GM13977 (cell line): ENCODE measurements at regions not wholly inside any gene's neighbourhood (a gene's known extent, or its start where the extent isn't known, plus 50 kb on each side); places are given as distances from the start of the nearest gene placed in this dataset.

Experiments used
- DNase-seq: peaks from one replicate; pipeline ENCODE4 v3.0.0; 2012; ENCODE audit warnings: low spot score
- CTCF ChIP-seq: IDR thresholded peaks from 2 replicates; pipeline ENCODE4 v1.5.1; 2012; ENCODE audit warnings: mild to moderate bottlenecking, control low read depth; ENCODE audit not compliant: insufficient read depth; ENCODE audit errors: extremely low read depth, missing control alignments
- in situ Hi-C: fragments of 300-500 bp; cut with MboI; formaldehyde crosslinking; loops from one replicate; pipeline ENCODE4 v1.12.0; 2022; ENCODE audit warnings: low sequenced_read_pairs, low pct_unique_long_range_greater_than_20kb, mixed read lengths, inconsistent platforms; ENCODE audit not compliant: unreplicated experiment

DNA sequence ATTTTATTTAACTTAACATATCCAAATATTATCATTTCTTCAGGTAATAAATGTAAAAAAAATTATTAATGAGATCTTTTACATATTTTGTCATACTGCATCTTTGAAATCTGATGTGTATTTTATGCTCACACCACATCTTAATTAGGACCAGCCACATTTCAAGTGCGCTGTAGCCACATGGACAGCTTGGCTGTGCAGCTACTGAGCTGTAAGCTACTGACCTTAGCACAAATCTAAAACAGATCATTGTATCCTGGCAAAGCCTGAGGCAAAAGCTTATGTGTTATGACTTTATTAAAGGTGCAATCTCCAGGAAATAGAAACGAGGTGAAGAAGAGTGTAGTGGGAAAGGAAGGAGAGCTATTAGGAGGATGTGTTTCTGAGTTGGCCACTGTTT lies 126.7 kb upstream of the UBE2E2 start:
- TF ChIP-seq CTCF: no peak
- DNase-seq: no peak

DNA sequence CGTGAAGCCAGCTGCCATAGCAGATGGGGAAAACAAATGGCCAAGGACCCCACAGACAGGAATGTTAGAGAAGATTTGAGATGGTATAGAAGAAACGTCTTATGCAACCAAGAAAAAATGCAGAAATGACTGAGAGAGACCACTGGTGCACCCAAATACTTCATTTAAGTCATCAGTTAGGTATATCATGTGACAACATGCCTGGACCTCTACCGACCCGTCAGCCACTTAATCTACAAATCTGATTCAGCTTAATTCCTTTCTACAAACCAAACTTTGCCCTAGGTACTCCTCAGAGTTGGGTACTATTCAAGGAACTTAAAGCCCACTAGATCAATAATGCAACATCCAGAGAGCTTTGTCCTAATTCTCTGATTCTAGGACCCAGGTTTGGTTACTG lies 126.0 kb upstream of the UBE2E2 start:
- TF ChIP-seq CTCF: no peak
- DNase-seq: no peak
- in situ Hi-C loops: no loop called here

More for the DNA sequence above, 126.7 kb upstream of the UBE2E2 start:
- in situ Hi-C loops: no loop called here

- DNase-seq: no peak
- in situ Hi-C loops: no loop called here
- no peak for TF ChIP-seq CTCF
Measured at GRCh38 chr3:23078735-23079134, 124.4 kb upstream of the UBE2E2 start.

GRCh38 chr3:23079976-23080375 lies 123.2 kb upstream of the UBE2E2 start:
- no peak for DNase-seq
- in situ Hi-C loops: no loop called here

DNA sequence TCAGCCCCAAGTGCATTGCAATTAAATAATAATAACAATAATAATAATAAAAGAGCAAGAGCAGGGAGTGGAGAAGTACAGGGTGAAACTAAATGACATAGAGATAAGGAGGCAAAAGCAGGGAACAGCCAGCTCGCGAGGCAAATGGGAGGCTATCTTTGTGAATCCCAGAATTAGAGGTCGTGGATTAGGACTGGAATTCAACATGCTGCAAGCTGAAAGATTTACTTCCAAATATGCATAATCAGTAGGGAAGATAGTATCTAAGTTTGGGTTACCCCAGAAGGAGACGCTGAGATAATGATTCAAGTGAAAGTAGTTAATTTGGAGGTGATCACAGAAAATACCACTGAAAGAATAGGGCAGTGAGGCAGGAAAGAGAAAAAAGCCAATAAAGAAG lies 119.4 kb upstream of the UBE2E2 start:
- in situ Hi-C loops: no loop called here
- no peak for DNase-seq
- no peak for TF ChIP-seq CTCF

More at GRCh38 chr3:23079976-23080375, 123.2 kb upstream of the UBE2E2 start:
- no peak for TF ChIP-seq CTCF

DNA sequence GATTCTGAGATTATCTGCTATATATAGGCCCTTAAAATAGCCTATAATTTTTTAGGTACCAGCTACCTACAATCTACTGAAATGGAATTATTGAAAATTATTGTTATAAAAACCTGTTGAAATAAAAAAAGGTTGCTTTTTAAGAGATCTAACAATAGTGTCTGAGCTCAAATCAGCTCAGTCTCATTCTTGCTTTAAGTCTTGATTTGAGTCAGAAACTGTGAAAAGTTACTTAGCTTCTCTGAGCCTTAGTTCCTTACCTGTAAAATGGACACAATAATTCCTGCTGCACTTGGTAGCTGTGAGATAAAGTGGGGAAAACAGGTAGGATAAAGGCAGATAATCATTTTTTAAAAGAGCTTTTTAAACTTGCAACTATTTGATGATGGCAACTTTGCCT lies 118.8 kb upstream of the UBE2E2 start:
- no peak for DNase-seq
- TF ChIP-seq CTCF: no peak
- in situ Hi-C loops: no loop called here

DNA sequence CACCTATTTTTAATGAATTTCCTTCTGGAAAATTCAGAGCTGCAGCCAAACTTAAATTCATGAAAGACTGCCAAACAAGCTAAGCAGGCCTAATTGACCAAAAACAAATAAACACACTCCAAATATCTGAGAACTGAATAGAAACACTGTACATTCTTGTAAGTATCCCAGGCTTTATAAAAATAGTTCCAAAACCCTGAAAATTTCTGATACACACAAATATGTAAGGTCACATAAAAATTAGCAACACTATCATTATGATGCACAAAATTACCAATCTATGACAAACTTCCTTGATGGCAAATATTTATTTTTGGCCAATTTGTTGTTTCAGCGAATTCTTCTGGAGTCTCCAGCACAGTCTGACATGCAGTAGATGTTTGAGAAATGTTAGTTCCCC lies 117.9 kb upstream of the UBE2E2 start:
- no peak for TF ChIP-seq CTCF
- DNase-seq: no peak
- in situ Hi-C loops: no loop called here
